IMR-90 (cell line): ENCODE measurements at regions not wholly inside any gene's neighbourhood (a gene's known extent, or its start where the extent isn't known, plus 50 kb on each side); places are given as distances from the start of the nearest gene placed in this dataset.

Experiments
- ATAC-seq: fragments of 200-7000 bp; cut with Tn5 transposase; 2 replicates; pipeline ENCODE4 v1.9.1; 2020; ENCODE audit warnings: low read depth, mild to moderate bottlenecking, moderate library complexity
- BruUV-seq: library from RNA; stranded (reverse); fragments of 400-500 nt; replicated peaks from 2 replicates; lab custom pipeline; 2021; lab: Mats Ljungman, UMichigan
- CTCF ChIA-PET: fragments of 300-600 bp; formaldehyde crosslinking; extraction: SDS; loops from one replicate; lab custom pipeline; 2021; ENCODE audit warnings: antibody characterized with exemption; lab: Yijun Ruan, JAX
- POLR2A ChIA-PET: fragments of 300-600 bp; sonication (Branson Sonifier 250); formaldehyde crosslinking; loops from one replicate; lab custom pipeline; 2022; ENCODE audit warnings: antibody characterized with exemption; ENCODE audit not compliant: unreplicated experiment; lab: Charles Lee
- DNase-seq: peaks from one replicate; pipeline ENCODE4 v3.0.0; 2013
- H2AFZ ChIP-seq: replicated peaks from 2 replicates; pipeline ENCODE3; 2013; ENCODE audit warnings: low read length, mild to moderate bottlenecking; ENCODE audit not compliant: poor library complexity
- H2AK5ac ChIP-seq: 2 replicates; pipeline ENCODE4 v1.6.1; 2013; ENCODE audit warnings: low read depth, low read length, inconsistent platforms
- H2AK9ac ChIP-seq: replicated peaks from 2 replicates; pipeline ENCODE3; 2013; ENCODE audit warnings: mild to moderate bottlenecking, low read depth, low read length, moderate library complexity; ENCODE audit not compliant: poor library complexity
- H2BK120ac ChIP-seq: 2 replicates; pipeline ENCODE4 v1.6.1; 2013; ENCODE audit warnings: low read depth, low read length, inconsistent platforms
- H2BK15ac ChIP-seq: 3 replicates; pipeline ENCODE4 v1.6.1; 2013; ENCODE audit warnings: low read depth, low read length, inconsistent platforms
- H2BK20ac ChIP-seq: 2 replicates; pipeline ENCODE4 v1.6.1; 2013; ENCODE audit warnings: low read depth, mild to moderate bottlenecking, inconsistent platforms, low read length, moderate library complexity
- H2BK5ac ChIP-seq: 2 replicates; pipeline ENCODE4 v1.6.1; 2013; ENCODE audit warnings: mild to moderate bottlenecking, low read depth, low read length, inconsistent platforms; ENCODE audit not compliant: poor library complexity, severe bottlenecking
- H3K14ac ChIP-seq: replicated peaks from 2 replicates; pipeline ENCODE4 v1.6.1; 2013; ENCODE audit warnings: low read depth, low read length, inconsistent platforms
- H3K18ac ChIP-seq: 2 replicates; pipeline ENCODE4 v1.6.1; 2013; ENCODE audit warnings: low read depth, low read length, control low read depth
- H3K23ac ChIP-seq: 2 replicates; pipeline ENCODE4 v1.6.1; 2013; ENCODE audit warnings: low read depth, low read length, inconsistent platforms
- H3K27ac ChIP-seq: 2 replicates; pipeline ENCODE4 v1.5.1; 2013; ENCODE audit warnings: mild to moderate bottlenecking, control low read depth, low read length; ENCODE audit not compliant: insufficient read depth
- H3K27me3 ChIP-seq: 2 replicates; pipeline ENCODE4 v1.6.1; 2013; ENCODE audit warnings: low read length; ENCODE audit not compliant: control insufficient read depth, insufficient read depth
- H3K36me3 ChIP-seq: 2 replicates; pipeline ENCODE4 v1.6.1; 2013; ENCODE audit warnings: low read length, mixed read lengths; ENCODE audit not compliant: control insufficient read depth, insufficient read depth
- H3K4ac ChIP-seq: 2 replicates; pipeline ENCODE4 v1.6.1; 2013; ENCODE audit warnings: low read depth, low read length, inconsistent platforms
- H3K4me1 ChIP-seq: 2 replicates; pipeline ENCODE4 v1.6.1; 2013; ENCODE audit warnings: low read length, mixed read lengths; ENCODE audit not compliant: control insufficient read depth, insufficient read depth
- H3K4me2 ChIP-seq: 2 replicates; pipeline ENCODE4 v1.6.1; 2013; ENCODE audit warnings: low read depth, mild to moderate bottlenecking, control low read depth, low read length, moderate library complexity
- H3K4me3 ChIP-seq: 2 replicates; pipeline ENCODE4 v1.5.1; 2013; ENCODE audit warnings: low read depth, mild to moderate bottlenecking, control low read depth, low read length, moderate library complexity; ENCODE audit not compliant: insufficient read depth
- H3K56ac ChIP-seq: 2 replicates; pipeline ENCODE4 v1.6.1; 2013; ENCODE audit warnings: low read length, inconsistent platforms; ENCODE audit not compliant: insufficient read depth; ENCODE audit errors: extremely low read depth
- H3K79me1 ChIP-seq, 2 experiments: 2 replicates each; pipeline ENCODE4 v1.6.1; 2013; ENCODE audit warnings: low read length in 2 of 2, inconsistent platforms in 1 of 2, low read depth in 1 of 2
- H3K9ac ChIP-seq: 2 replicates; pipeline ENCODE4 v1.6.1; 2013; ENCODE audit warnings: low read depth, low read length, control low read depth
- H3K9me1 ChIP-seq: 2 replicates; pipeline ENCODE4 v1.6.1; 2013; ENCODE audit warnings: low read length, inconsistent platforms; ENCODE audit not compliant: insufficient read depth
- H3K9me3 ChIP-seq: 2 replicates; pipeline ENCODE4 v1.6.1; 2013; ENCODE audit warnings: low read length; ENCODE audit not compliant: control insufficient read depth, insufficient read depth
- H4K20me1 ChIP-seq: 2 replicates; pipeline ENCODE4 v1.6.1; 2013; ENCODE audit warnings: low read length, inconsistent platforms; ENCODE audit not compliant: insufficient read depth
- H4K5ac ChIP-seq: 2 replicates; pipeline ENCODE4 v1.6.1; 2013; ENCODE audit warnings: mild to moderate bottlenecking, low read depth, low read length, control low read depth
- H4K8ac ChIP-seq, 2 experiments: 2 replicates each; pipeline ENCODE4 v1.6.1; 2013; ENCODE audit warnings: low read depth in 2 of 2, low read length in 2 of 2, control low read depth in 1 of 2, inconsistent platforms in 1 of 2
- H4K91ac ChIP-seq: 2 replicates; pipeline ENCODE4 v1.6.1; 2013; ENCODE audit warnings: low read depth, low read length, inconsistent platforms; ENCODE audit not compliant: insufficient read depth
- BHLHE40 ChIP-seq: fragments of 150-350 bp; IDR thresholded peaks from 2 replicates; pipeline ENCODE4 v1.6.1; 2016; ENCODE audit warnings: mild to moderate bottlenecking, low read depth, low read length
- CEBPB ChIP-seq: IDR thresholded peaks from 2 replicates; pipeline ENCODE4 v1.6.1; 2012; ENCODE audit warnings: low read depth, low read length, improper control_type of control experiment
- CHD1 ChIP-seq: IDR thresholded peaks from 2 replicates; pipeline ENCODE4 v1.6.1; 2012; ENCODE audit warnings: low read depth, low read length, improper control_type of control experiment
- CTCF ChIP-seq: conservative IDR thresholded peaks from 2 replicates; pipeline ENCODE4 v1.5.1; 2012; ENCODE audit warnings: mild to moderate bottlenecking, low read depth, low read length, improper control_type of control experiment
- ELK1 ChIP-seq: fragments of 150-350 bp; IDR thresholded peaks from 2 replicates; pipeline ENCODE4 v1.6.1; 2016; ENCODE audit warnings: low read depth, mild to moderate bottlenecking, low read length, moderate library complexity, borderline replicate concordance
- FOS ChIP-seq: fragments of 150-350 bp; IDR thresholded peaks from 2 replicates; pipeline ENCODE4 v1.6.1; 2016; ENCODE audit warnings: low read depth, low read length
- MAFK ChIP-seq: IDR thresholded peaks from 2 replicates; pipeline ENCODE4 v1.6.1; 2012; ENCODE audit warnings: low read depth, low read length, improper control_type of control experiment
- MAZ ChIP-seq: IDR thresholded peaks from 2 replicates; pipeline ENCODE4 v1.6.1; 2012; ENCODE audit warnings: low read depth, mild to moderate bottlenecking, low read length, improper control_type of control experiment, moderate library complexity, borderline replicate concordance
- MXI1 ChIP-seq: IDR thresholded peaks from 2 replicates; pipeline ENCODE4 v1.6.1; 2012; ENCODE audit warnings: low read depth, mild to moderate bottlenecking, low read length, moderate library complexity, borderline replicate concordance
- NFE2L2 ChIP-seq: fragments of 150-350 bp; IDR thresholded peaks from 2 replicates; pipeline ENCODE4 v1.6.1; 2016; ENCODE audit warnings: low read depth, mild to moderate bottlenecking, low read length
- POLR2A ChIP-seq: IDR thresholded peaks from 2 replicates; pipeline ENCODE4 v1.6.1; 2012; ENCODE audit warnings: mild to moderate bottlenecking, low read depth, low read length
- RAD21 ChIP-seq: IDR thresholded peaks from 2 replicates; pipeline ENCODE4 v1.6.1; 2012; ENCODE audit warnings: low read length, improper control_type of control experiment
- RCOR1 ChIP-seq: IDR thresholded peaks from 2 replicates; pipeline ENCODE4 v1.6.1; 2012; ENCODE audit warnings: mild to moderate bottlenecking, low read length, improper control_type of control experiment; ENCODE audit not compliant: insufficient replicate concordance
- RFX5 ChIP-seq: IDR thresholded peaks from 2 replicates; pipeline ENCODE4 v1.8.0; 2012; ENCODE audit warnings: low read depth, mild to moderate bottlenecking, low read length, moderate library complexity
- SMC3 ChIP-seq: fragments of 150-350 bp; IDR thresholded peaks from 2 replicates; pipeline ENCODE4 v1.6.1; 2016; ENCODE audit warnings: low read depth, mild to moderate bottlenecking, antibody characterized with exemption, low read length, moderate library complexity
- USF2 ChIP-seq: fragments of 150-350 bp; IDR thresholded peaks from 2 replicates; pipeline ENCODE4 v1.6.1; 2017; ENCODE audit warnings: mild to moderate bottlenecking, antibody characterized with exemption, low read length, low read depth
- WGBS, 2 experiments: methylation state at CpG; one replicate each; pipeline versions ENCODE4 v1.1.5 to v1.1.7; 2013; ENCODE audit warnings: missing lambda C conversion rate in 2 of 2; ENCODE audit not compliant: insufficient read length in 1 of 2; ENCODE audit errors: extremely low coverage in 2 of 2; 5-methylcytosine and 5-hydroxymethylcytosine counted together
- dilution Hi-C: fragments of 300-500 bp; cut with HindIII; formaldehyde crosslinking; loops from one replicate; pipeline ENCODE4 v1.14.3; 2018; ENCODE audit warnings: low sequenced_read_pairs; ENCODE audit not compliant: unreplicated experiment
- in situ Hi-C: fragments of 300-500 bp; cut with MboI; formaldehyde crosslinking; loops from 3 replicates; pipeline ENCODE4 v1.14.3; 2019; ENCODE audit warnings: low sequenced_read_pairs, inconsistent platforms, mixed read lengths
- intact Hi-C: fragments of 100-400 bp; cut with micrococcal nuclease; formaldehyde crosslinking; loops from 2 replicates; pipeline ENCODE4 v1.10.0; 2022

- dilution Hi-C loops (no loop called here), in situ Hi-C loops (no loop called here), intact Hi-C loops (no loop called here)
- no peak overlapping the region for H3K4ac ChIP-seq
- no peak overlapping the region for H4K8ac ChIP-seq
- H2BK15ac ChIP-seq, result no peak overlapping the region
- H3K36me3 ChIP-seq, result no peaks in the 10 kb centered on the region
- H3K9me1 ChIP-seq, result no peaks in the 10 kb centered on the region
- no peak overlapping the region for H3K14ac ChIP-seq
- no peak overlapping the region for H2BK5ac ChIP-seq
- H3K23ac ChIP-seq, result no peak overlapping the region
- ATAC-seq (no peak), DNase-seq (no peak)
- no peak overlapping the region for H3K4me2 ChIP-seq
- no peak overlapping the region for H3K9ac ChIP-seq
- H3K4me1 ChIP-seq, result no peaks in the 10 kb centered on the region
- H2AK9ac ChIP-seq, result no peak overlapping the region
- no peak overlapping the region for H2BK120ac ChIP-seq
- no peak overlapping the region for H3K27ac ChIP-seq
- H3K9me3 ChIP-seq, result peaks cover 13% of the 10 kb centered on the region
- no peak overlapping the region for H3K18ac ChIP-seq
- H3K4me3 ChIP-seq, result no peak overlapping the region
- H3K56ac ChIP-seq, result no peak overlapping the region
- no CpG with 5 or more reads among the region's 5 CpGs for WGBS, 2 experiments
- no peak overlapping the region for H2BK20ac ChIP-seq
- no peaks in the 10 kb centered on the region for H3K79me1 ChIP-seq
- TF ChIP-seq MXI1 (no peak), RCOR1 (no peak), CEBPB (no peak), RAD21 (no peak), SMC3 (no peak), CHD1 (no peak), NFE2L2 (no peak), FOS (no peak), USF2 (no peak), MAFK (no peak), CTCF (no peak), MAZ (no peak), POLR2A (no peak), BHLHE40 (no peak), ELK1 (no peak), RFX5 (no peak)
- no peaks in the 10 kb centered on the region for H3K27me3 ChIP-seq
- BruUV-seq, result no TSS peak
- POLR2A ChIA-PET, result no interaction called here
- no peak overlapping the region for H2AK5ac ChIP-seq
- CTCF ChIA-PET, result no interaction called here
- no peaks in the 10 kb centered on the region for H4K20me1 ChIP-seq
- H4K91ac ChIP-seq, result no peak overlapping the region
- H2AFZ ChIP-seq, result no peak overlapping the region
- no peak overlapping the region for H4K5ac ChIP-seq
Measured at GRCh38 chr2:129274918-129275317, 704.5 kb upstream of the RAB6C start.
